RWPE2 (cell line): ENCODE measurements at regions not wholly inside any gene's neighbourhood (a gene's known extent, or its start where the extent isn't known, plus 50 kb on each side); places are given as distances from the start of the nearest gene placed in this dataset.

Source experiments
- ATAC-seq: fragments of 200-7000 bp; cut with Tn5 transposase; 3 replicates; pipeline ENCODE4 v1.9.1; 2021; ENCODE audit warnings: low read depth
- DNase-seq: peaks from one replicate; pipeline ENCODE4 v3.0.0-alpha.2; 2020; ENCODE audit warnings: low spot score
- H3K27ac ChIP-seq: fragments of 450-650 bp; 2 replicates; pipeline ENCODE4 v1.5.1; 2017; ENCODE audit warnings: mild to moderate bottlenecking; ENCODE audit not compliant: poor library complexity, severe bottlenecking
- H3K27me3 ChIP-seq: fragments of 250-450 bp; sonication (Bioruptor Pico); 2 replicates; pipeline ENCODE4 v1.5.1; 2021; ENCODE audit warnings: mild to moderate bottlenecking, moderate library complexity; ENCODE audit not compliant: insufficient read depth, poor library complexity, severe bottlenecking
- H3K36me3 ChIP-seq: fragments of 250-450 bp; sonication (Bioruptor Pico); 2 replicates; pipeline ENCODE4 v1.5.1; 2020; ENCODE audit warnings: low read depth, mild to moderate bottlenecking, moderate library complexity
- H3K4me1 ChIP-seq: fragments of 250-450 bp; sonication (Bioruptor Pico); 2 replicates; pipeline ENCODE4 v1.5.1; 2021; ENCODE audit warnings: mild to moderate bottlenecking, moderate library complexity; ENCODE audit not compliant: insufficient read depth, poor library complexity, severe bottlenecking
- H3K4me3 ChIP-seq: fragments of 250-450 bp; sonication (Bioruptor Pico); 2 replicates; pipeline ENCODE4 v1.5.1; 2021; ENCODE audit warnings: mild to moderate bottlenecking, moderate library complexity; ENCODE audit not compliant: severe bottlenecking
- H3K9me3 ChIP-seq: fragments of 250-450 bp; sonication (Bioruptor Pico); 2 replicates; pipeline ENCODE4 v1.5.1; 2021; ENCODE audit warnings: mild to moderate bottlenecking, moderate library complexity; ENCODE audit not compliant: severe bottlenecking
- CTCF ChIP-seq: fragments of 450-650 bp; IDR thresholded peaks from one replicate; pipeline ENCODE4 v1.5.1; 2017; ENCODE audit warnings: mild to moderate bottlenecking, moderate library complexity; ENCODE audit not compliant: poor library complexity, severe bottlenecking

GRCh38 chr11:131288521-131289091, 81.8 kb upstream of the NTM start:
- H3K36me3 ChIP-seq: no peaks in the 10 kb centered on the region
- H3K4me3 ChIP-seq: no peak overlapping the region
- no peak for TF ChIP-seq CTCF
- H3K27ac ChIP-seq: no peak overlapping the region
- no peak for ATAC-seq
- peaks cover 10% of the 10 kb centered on the region for H3K27me3 ChIP-seq
- no peaks in the 10 kb centered on the region for H3K4me1 ChIP-seq
- DNase-seq: no peak
- no peaks in the 10 kb centered on the region for H3K9me3 ChIP-seq

- Histone ChIP-seq H3K4me3 (no peak overlapping the region), H3K27ac (no peak overlapping the region), H3K27me3 (peaks cover 19% of the 10 kb centered on the region), H3K9me3 (no peaks in the 10 kb centered on the region), H3K36me3 (no peaks in the 10 kb centered on the region), H3K4me1 (no peaks in the 10 kb centered on the region)
- no peak for ATAC-seq
- DNase-seq: no peak
- TF ChIP-seq CTCF: no peak
Observed at GRCh38 chr11:131290185-131290584, 80.2 kb upstream of the NTM start.

GRCh38 chr11:131295986-131296385, 74.4 kb upstream of the NTM start:
- H3K4me3 ChIP-seq: no peak overlapping the region
- H3K36me3 ChIP-seq: no peaks in the 10 kb centered on the region
- no peak for ATAC-seq

GRCh38 chr11:131297441-131297840, 73.0 kb upstream of the NTM start:
- Histone ChIP-seq H3K4me1 (no peaks in the 10 kb centered on the region), H3K9me3 (no peaks in the 10 kb centered on the region), H3K27me3 (peaks cover 61% of the 10 kb centered on the region), H3K36me3 (no peaks in the 10 kb centered on the region), H3K27ac (no peak overlapping the region), H3K4me3 (no peak overlapping the region)
- DNase-seq (no peak), ATAC-seq (no peak)
- TF ChIP-seq CTCF: no peak

More at GRCh38 chr11:131295986-131296385, 74.4 kb upstream of the NTM start:
- no peak for DNase-seq
- peaks cover 66% of the 10 kb centered on the region for H3K27me3 ChIP-seq
- H3K4me1 ChIP-seq: no peaks in the 10 kb centered on the region
- no peaks in the 10 kb centered on the region for H3K9me3 ChIP-seq
- no peak for TF ChIP-seq CTCF
- H3K27ac ChIP-seq: no peak overlapping the region

- Histone ChIP-seq H3K36me3 (no peaks in the 10 kb centered on the region), H3K27me3 (peaks cover 53% of the 10 kb centered on the region), H3K27ac (no peak overlapping the region), H3K4me1 (no peaks in the 10 kb centered on the region), H3K9me3 (no peaks in the 10 kb centered on the region), H3K4me3 (no peak overlapping the region)
- DNase-seq (no peak), ATAC-seq (no peak)
- TF ChIP-seq CTCF: no peak
Observed at GRCh38 chr11:131299598-131300438, 70.6 kb upstream of the NTM start.
